ENCODE measurements at regions not wholly inside any gene's neighbourhood (a gene's known extent, or its start where the extent isn't known, plus 50 kb on each side); places are given as distances from the start of the nearest gene placed in this dataset.

DNA sequence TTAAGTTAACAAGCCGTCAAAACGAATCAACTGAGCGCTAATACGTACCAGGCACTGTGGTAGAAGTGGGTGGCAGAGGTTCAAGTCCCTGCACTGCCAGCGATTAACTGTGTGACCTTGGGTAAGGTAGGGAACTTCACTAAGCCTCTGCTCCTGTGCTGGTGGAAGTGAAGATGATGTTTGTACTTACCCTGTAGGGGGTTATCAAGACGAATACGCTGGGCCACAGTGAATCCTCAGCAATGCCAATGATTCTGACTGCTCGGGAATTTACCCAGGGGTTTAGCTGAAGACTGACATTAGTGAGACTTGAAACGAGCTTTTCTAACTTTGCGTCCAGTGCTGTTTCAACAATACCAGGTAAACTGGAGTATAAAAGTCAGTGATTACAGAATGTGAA, 305.3 kb downstream of the FGF9 start:
- Histone ChIP-seq H2BK5ac (ENCODE audit: low read depth, low read length, poor library complexity, severe bottlenecking) (no peak overlapping the region), H3K27ac (ENCODE audit: insufficient read depth, low read length) (no peak overlapping the region), H4K8ac (ENCODE audit: low read depth in 2 of 2, low read length in 2 of 2) (peak overlapping the region; percentile 63 to 82; a peak in 3 of 4 replicates), H4K91ac (ENCODE audit: insufficient read depth, low read depth, low read length) (peak overlapping the region; percentile 93), H3K9ac (ENCODE audit: low read depth, low read length) (no peak overlapping the region), H3K56ac (ENCODE audit: extremely low read depth, insufficient read depth, low read length) (no peak overlapping the region), H3K23ac (ENCODE audit: low read depth, low read length) (no peak overlapping the region), H3K9me3 (ENCODE audit: control insufficient read depth, insufficient read depth, low read length) (no peaks in the 10 kb centered on the region), H3K9me1 (ENCODE audit: insufficient read depth, low read length) (peaks cover 17% of the 10 kb centered on the region), H2AFZ (replicated peaks; ENCODE audit: low read length, poor library complexity) (no peak overlapping the region), H3K27me3 (ENCODE audit: control insufficient read depth, insufficient read depth, low read length) (no peaks in the 10 kb centered on the region), H3K4me3 (ENCODE audit: insufficient read depth, low read depth, low read length) (no peak overlapping the region), H2AK9ac (replicated peaks; ENCODE audit: low read depth, low read length, poor library complexity) (no peak overlapping the region), H3K36me3 (ENCODE audit: control insufficient read depth, insufficient read depth, low read length) (no peaks in the 10 kb centered on the region), H3K4me2 (ENCODE audit: low read depth, low read length) (no peak overlapping the region), H2AK5ac (ENCODE audit: low read depth, low read length) (peak overlapping the region; percentile 96; the same call in 1 of the 2 replicates), H3K18ac (ENCODE audit: low read depth, low read length) (peak overlapping the region; percentile 46; the same call in 1 of the 2 replicates), H2BK15ac (ENCODE audit: low read depth, low read length) (peak overlapping the region; percentile 99; the same call in 2 of the 3 replicates), H4K5ac (ENCODE audit: low read depth, low read length) (peak overlapping the region; percentile 4; the same call in 1 of the 2 replicates), H4K20me1 (ENCODE audit: insufficient read depth, low read length) (no peaks in the 10 kb centered on the region), H3K79me1 (ENCODE audit: low read depth in 1 of 2, low read length in 2 of 2) (peaks cover 0 to 10% of the 10 kb centered on the region in 2 experiments; a peak in 1 of 4 replicates), H2BK120ac (ENCODE audit: low read depth, low read length) (peak overlapping the region; percentile 94), H3K14ac (replicated peaks; ENCODE audit: low read depth, low read length) (peak overlapping the region; percentile 22), H3K4me1 (ENCODE audit: control insufficient read depth, insufficient read depth, low read length) (peaks cover 31% of the 10 kb centered on the region), H2BK20ac (ENCODE audit: low read depth, low read length) (peak overlapping the region; percentile 93), H3K4ac (ENCODE audit: low read depth, low read length) (peak overlapping the region; percentile 92)
- no peak for TF ChIP-seq SMC3 (IDR thresholded peaks at IDR 0.05; ENCODE audit: low read depth, low read length)
- no peak for TF ChIP-seq USF2 (IDR thresholded peaks at IDR 0.05; ENCODE audit: low read depth, low read length)
- DNase-seq, result no peak
- no TSS peak for BruUV-seq (replicated peaks)
- in situ Hi-C loops (cut with MboI; ENCODE audit: low sequenced_read_pairs) (no loop called here), intact Hi-C loops (cut with micrococcal nuclease) (loop anchor here (10.0 kb wide), 1 partner anchor 231 kb away; no protein-coding TSS in a partner anchor), dilution Hi-C loops (cut with HindIII; ENCODE audit: low sequenced_read_pairs, unreplicated experiment) (no loop called here)
- 92% methylated on average over 2 of the region's 10 CpGs; no CpG with 5 or more reads in 1 of the 2 experiments for WGBS, 2 experiments (ENCODE audit: extremely low coverage in 2 of 2, insufficient read length in 1 of 2)
- ChIA-PET POLR2A (ENCODE audit: unreplicated experiment) (no interaction called here), CTCF (no interaction called here)
- ATAC-seq (ENCODE audit: low read depth), result no peak
